GM04504 (cell line): ENCODE measurements at regions not wholly inside any gene's neighbourhood (a gene's known extent, or its start where the extent isn't known, plus 50 kb on each side); places are given as distances from the start of the nearest gene placed in this dataset.

Experiments
- DNase-seq: peaks from one replicate; pipeline ENCODE4 v3.0.0-alpha.2; 2012; ENCODE audit warnings: low read depth

DNA sequence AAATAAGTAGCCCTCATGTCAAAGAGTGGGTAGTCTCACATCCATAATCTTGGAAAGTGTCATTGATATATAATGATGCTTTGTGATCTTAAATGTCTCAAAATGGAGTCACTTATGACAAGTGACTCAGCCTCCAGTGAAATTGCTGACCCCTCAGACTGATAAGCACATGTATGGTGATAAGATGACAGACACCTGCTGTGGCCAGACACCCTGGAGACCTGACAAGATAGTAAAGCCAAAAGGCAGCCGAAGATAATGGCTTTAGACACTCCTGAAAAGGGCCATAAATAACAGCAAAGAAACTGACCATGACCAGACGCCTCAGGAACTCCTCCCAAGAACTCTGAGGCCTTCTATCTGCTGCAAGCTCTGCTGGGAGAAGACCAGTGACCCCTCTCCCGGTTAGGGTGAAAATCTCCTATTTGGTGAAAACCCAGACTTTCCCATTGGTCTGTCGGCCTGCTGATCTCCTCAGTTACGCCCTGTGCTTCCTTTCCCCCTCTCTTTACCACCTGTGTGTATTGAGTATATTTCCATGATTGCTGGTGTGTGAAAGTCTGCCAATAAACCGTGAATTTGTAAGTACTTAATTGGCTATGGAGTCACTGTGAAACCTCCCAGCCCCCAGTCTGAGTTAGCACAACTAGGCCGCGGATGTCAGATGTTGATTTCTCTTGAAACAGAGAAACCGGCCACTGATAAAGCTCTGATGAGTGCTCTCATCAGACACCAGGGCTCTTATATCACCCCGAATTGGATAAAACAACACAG is 226.7 kb upstream of the MYOCD start:
- DNase-seq: no peak

- DNase-seq: no peak
These were observed 220.4 kb upstream of the MYOCD start for GRCh38 chr17:12445331-12445730.

- no peak for DNase-seq
These were observed 208.2 kb upstream of the MYOCD start for GRCh38 chr17:12457493-12457892.

GRCh38 chr17:12459736-12460135 is 206.0 kb upstream of the MYOCD start:
- no peak for DNase-seq

- peak; percentile 13 for DNase-seq
These were observed 202.6 kb upstream of the MYOCD start for GRCh38 chr17:12463102-12463501.

DNA sequence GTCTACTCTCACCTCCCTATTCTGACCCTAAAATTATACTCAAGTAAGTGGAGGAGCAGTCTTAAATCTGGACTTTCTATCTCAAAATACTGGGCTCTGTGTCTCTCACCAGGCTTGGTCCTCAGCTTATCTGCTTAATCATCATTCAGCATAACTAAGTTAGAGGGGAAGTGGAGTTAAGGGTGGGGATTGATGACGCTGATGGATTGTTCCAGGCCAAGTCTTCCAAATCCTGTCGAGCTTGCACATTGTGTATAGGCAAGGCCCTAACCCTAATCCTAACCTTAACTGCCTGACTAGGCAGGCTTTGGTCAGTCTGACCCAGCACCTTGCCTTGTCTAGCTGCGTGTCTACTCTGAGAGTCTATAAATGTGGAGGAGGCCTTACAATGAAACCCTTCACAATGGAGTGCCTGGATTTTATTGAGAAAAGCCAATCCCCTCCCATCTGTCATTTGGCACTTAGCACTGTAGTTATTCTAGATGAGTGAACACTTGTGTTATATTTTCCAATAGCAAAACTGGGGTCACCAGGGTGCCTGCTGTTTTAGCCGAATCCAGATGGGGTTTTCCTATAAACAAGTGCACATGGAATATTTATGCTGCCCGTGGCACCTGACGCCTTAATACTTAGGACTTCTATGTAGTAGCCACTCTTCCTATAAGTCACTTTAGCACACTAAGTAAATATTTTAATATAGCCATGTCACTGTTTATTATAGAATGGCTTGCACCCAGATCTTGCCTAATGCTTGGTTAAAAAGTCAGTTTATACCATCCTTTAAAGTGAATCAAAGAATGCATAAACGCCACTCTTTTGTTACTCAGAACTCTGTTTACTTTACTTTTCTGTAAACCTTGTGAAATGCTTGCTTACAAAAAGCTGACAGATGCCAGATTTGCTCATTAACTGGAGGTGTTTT is 193.2 kb upstream of the MYOCD start:
- no peak for DNase-seq

GRCh38 chr17:12478311-12478710 is 187.4 kb upstream of the MYOCD start:
- DNase-seq: no peak

GRCh38 chr17:12485361-12485906 is 180.3 kb upstream of the MYOCD start:
- DNase-seq: no peak

DNA sequence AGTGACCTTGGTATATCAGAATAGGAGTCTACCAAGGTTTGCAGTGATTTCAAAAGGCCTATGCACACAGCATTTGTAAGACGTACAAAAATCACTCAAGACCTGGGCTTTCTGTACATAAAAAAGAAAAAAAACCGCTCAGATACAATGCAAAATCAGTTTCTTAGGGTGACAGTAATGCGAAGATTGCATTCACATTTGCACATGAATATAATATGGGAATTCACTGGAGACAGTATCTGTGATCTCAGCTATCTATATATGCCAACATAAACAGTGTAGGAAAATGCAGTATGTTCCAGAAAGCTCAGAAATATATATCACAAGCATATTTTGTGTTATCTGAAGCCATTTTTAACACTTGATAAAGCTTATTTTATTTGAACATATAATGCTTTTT is 176.4 kb upstream of the MYOCD start:
- no peak for DNase-seq

- DNase-seq: no peak
These were observed 173.2 kb upstream of the MYOCD start for GRCh38 chr17:12492450-12492849.

- no peak for DNase-seq
These were observed 159.8 kb upstream of the MYOCD start for GRCh38 chr17:12505866-12506265.

- DNase-seq: no peak
These were observed 158.6 kb upstream of the MYOCD start for GRCh38 chr17:12507026-12507595.

GRCh38 chr17:12509801-12510200 is 155.9 kb upstream of the MYOCD start:
- no peak for DNase-seq

DNA sequence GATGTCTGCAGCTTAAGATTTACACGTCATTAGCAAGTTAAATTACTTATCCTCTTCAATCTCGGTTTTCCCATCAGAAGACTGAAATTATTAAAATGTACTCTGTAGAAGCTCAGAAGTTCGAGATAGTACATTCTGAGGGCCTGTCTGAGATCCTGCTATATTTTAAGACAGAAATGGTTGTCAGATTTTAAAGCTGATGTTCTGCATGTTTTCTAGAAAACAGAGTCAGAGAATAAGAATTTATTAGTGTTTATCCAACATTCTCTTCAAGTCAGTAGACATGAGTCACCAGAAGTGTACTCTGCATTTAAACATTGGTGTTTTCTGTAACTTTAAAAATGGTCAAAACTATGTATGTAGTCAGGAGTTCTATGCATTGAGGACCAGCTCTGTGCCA is 155.2 kb upstream of the MYOCD start:
- no peak for DNase-seq

GRCh38 chr17:12512694-12513355 is 152.9 kb upstream of the MYOCD start:
- no peak for DNase-seq

- no peak for DNase-seq
These were observed 151.1 kb upstream of the MYOCD start for GRCh38 chr17:12514596-12514995.

DNA sequence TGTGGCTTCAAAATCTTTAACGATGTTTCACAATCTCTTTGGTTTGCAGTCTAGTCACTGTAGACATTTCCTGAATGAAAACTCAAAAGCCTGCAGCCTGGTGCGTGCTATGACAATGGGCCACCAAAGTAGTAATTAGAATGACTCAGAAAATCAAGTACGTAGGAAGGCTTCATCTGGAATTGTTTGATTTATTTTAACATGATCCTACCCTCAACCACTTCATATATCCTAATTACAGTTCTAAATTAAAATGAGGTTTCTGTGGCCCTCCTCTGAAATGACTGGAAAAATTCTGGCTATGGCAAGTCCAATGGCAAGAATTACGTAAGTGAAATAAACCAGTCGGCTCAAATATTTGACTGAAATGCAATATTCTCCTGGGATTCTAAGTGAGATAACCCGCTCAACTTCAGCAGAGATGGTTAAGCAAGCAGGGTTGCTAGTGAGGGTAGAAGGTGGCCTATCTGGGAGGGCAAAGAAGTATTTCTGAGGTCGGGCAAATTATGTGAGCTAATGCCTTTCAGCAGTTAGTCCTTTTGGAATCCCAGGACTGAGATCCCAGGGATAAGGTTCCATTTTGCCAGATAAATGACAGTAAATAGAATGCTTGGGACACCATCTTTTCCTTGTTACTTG is 145.6 kb upstream of the MYOCD start:
- no peak for DNase-seq

- no peak for DNase-seq
These were observed 144.3 kb upstream of the MYOCD start for GRCh38 chr17:12521416-12521815.

DNA sequence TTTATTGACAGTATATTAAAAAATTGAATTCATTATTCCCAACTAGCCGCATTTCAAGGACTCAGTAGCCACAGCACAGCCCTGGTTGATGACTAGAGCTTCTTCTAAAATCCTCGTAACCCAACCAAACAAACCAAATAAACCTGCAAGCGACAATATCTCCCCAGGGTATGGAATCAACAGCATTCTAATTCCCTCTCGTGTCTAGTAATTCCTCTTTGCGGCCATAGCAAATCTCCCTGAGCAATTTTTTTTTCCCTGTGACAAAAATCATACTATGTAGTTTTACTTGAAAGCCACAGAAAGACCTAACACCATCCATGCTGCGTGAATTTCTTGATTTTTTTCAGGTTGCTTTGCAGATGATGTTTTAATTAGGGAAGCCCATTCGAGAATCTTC is 143.4 kb upstream of the MYOCD start:
- DNase-seq: no peak

DNA sequence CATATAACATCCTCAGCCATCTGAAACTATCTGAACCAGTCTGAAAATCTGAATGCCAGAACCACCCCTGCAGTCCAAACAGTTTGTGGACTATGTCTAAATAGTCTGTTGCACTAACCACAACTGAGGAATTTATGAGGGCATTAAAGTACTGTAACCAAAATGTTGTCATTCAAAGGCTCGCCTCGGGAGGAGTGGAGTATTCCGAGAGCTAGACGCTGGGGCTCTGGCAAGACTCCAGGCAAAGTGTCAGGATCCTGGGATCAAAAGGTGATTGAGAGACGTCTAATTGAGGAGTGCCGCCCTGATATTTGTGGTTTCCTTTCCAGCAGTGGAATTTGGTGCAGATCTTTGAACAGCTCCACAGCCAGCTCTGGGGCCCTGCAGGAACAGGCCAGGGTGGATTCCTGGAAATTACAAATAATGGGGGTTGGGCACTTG is 142.9 kb upstream of the MYOCD start:
- no peak for DNase-seq

- DNase-seq: no peak
These were observed 142.4 kb upstream of the MYOCD start for GRCh38 chr17:12523244-12523643.

DNA sequence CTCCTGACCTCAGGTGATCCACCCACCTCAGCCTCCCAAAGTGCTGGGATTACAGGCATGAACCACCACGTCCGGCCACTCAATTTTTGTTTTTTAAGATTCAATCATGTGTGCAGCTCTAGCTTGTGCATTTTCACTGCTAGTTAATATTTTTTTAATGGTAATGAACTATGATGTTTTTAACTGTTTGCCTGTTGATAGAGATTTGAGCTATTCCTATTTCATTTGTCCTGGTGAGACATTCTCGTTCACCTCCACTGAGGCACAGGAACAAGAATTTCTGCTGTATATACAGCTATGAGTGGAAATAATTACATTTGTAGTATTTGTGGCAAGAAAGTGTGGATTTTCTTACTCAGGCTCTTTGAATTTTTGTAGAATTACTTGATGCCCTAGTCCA is 137.7 kb upstream of the MYOCD start:
- no peak for DNase-seq
